T-helper 22 cell (primary cell): ENCODE measurements at regions not wholly inside any gene's neighbourhood (a gene's known extent, or its start where the extent isn't known, plus 50 kb on each side); places are given as distances from the start of the nearest gene placed in this dataset.

ENCODE experiments used
- DNase-seq: peaks from one replicate; pipeline ENCODE4 v3.0.0-alpha.2; 2020; ENCODE audit warnings: low read depth

GRCh38 chr2:7934476-7934875, 747.4 kb upstream of the ID2 start:
- no peak for DNase-seq

- DNase-seq, result no peak
Observed at GRCh38 chr2:7937082-7937481, 744.8 kb upstream of the ID2 start.

- no peak for DNase-seq
Observed at GRCh38 chr2:7940723-7941122, 741.1 kb upstream of the ID2 start.

- no peak for DNase-seq
Observed at GRCh38 chr2:7943446-7943845, 738.4 kb upstream of the ID2 start.

GRCh38 chr2:7945026-7945425, 736.8 kb upstream of the ID2 start:
- no peak for DNase-seq

- no peak for DNase-seq
Observed at GRCh38 chr2:7950035-7950612, 731.7 kb upstream of the ID2 start.

GRCh38 chr2:7951001-7951400, 730.9 kb upstream of the ID2 start:
- DNase-seq, result no peak

- no peak for DNase-seq
Observed at GRCh38 chr2:7951490-7951889, 730.4 kb upstream of the ID2 start.

- no peak for DNase-seq
Observed at GRCh38 chr2:7952046-7952745, 729.7 kb upstream of the ID2 start.

GRCh38 chr2:7953195-7953594, 728.7 kb upstream of the ID2 start:
- no peak for DNase-seq

GRCh38 chr2:7954234-7954633, 727.6 kb upstream of the ID2 start:
- DNase-seq, result no peak

- DNase-seq, result no peak
Observed at GRCh38 chr2:7956126-7956689, 725.6 kb upstream of the ID2 start.

- no peak for DNase-seq
Observed at GRCh38 chr2:7961550-7961949, 720.3 kb upstream of the ID2 start.

- DNase-seq, result no peak
Observed at GRCh38 chr2:7962161-7962560, 719.7 kb upstream of the ID2 start.

GRCh38 chr2:7963787-7964186, 718.1 kb upstream of the ID2 start:
- no peak for DNase-seq

- DNase-seq, result no peak
Observed at GRCh38 chr2:7966032-7966431, 715.8 kb upstream of the ID2 start.

- no peak for DNase-seq
Observed at GRCh38 chr2:7967707-7968405, 714.0 kb upstream of the ID2 start.

- no peak for DNase-seq
Observed at GRCh38 chr2:7969756-7970515, 711.9 kb upstream of the ID2 start.

- DNase-seq, result no peak
Observed at GRCh38 chr2:7971248-7971647, 710.6 kb upstream of the ID2 start.

- DNase-seq, result no peak
Observed at GRCh38 chr2:7971841-7972240, 710.0 kb upstream of the ID2 start.

GRCh38 chr2:7972670-7973069, 709.2 kb upstream of the ID2 start:
- DNase-seq, result no peak

- no peak for DNase-seq
Observed at GRCh38 chr2:7973801-7974480, 707.9 kb upstream of the ID2 start.
